ENCODE measurements at regions not wholly inside any gene's neighbourhood (a gene's known extent, or its start where the extent isn't known, plus 50 kb on each side); places are given as distances from the start of the nearest gene placed in this dataset.
"Not testable (repeated sequence)": the region's sequence is repeated elsewhere in the genome, so short reads cannot be mapped to it uniquely, and the experiment has no call there.

DNA sequence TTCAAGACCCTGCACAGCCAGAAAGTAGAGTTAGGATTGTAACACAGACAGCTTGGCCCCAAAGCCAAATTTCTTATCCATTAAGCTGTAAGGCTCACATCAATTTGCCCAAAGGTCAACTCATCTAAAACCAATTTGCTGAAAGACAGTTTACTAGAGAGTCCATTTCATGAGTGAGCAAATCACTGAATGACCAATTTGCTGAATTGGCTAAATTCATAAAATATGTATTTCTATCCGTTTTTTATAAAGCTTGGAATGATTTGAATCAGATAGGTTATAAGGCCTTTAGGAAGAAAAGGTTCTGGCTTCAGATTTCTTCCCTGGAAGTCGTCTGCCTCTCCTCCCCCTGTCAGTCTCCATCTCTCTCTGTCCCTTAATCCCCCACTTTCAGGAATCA, 168.1 kb downstream of the FCRL5 start:
- no peaks in the 10 kb centered on the region for H3K27me3 ChIP-seq (ENCODE audit: insufficient read depth, insufficient read length)
- no peaks in the 10 kb centered on the region for H3K9me3 ChIP-seq (ENCODE audit: insufficient read depth, low read length)
- no peak for DNase-seq (ENCODE audit: low read depth, low spot score)
- H3K36me3 ChIP-seq (ENCODE audit: insufficient read depth, insufficient read length, low read length), result no peaks in the 10 kb centered on the region
- TF ChIP-seq ZNF274 (IDR thresholded peaks at IDR 0.05; ENCODE audit: low read depth, low read length) (no peak), SUZ12 (IDR thresholded peaks at IDR 0.05; ENCODE audit: extremely low read depth, insufficient read depth, insufficient read length) (no peak), YY1 (IDR thresholded peaks at IDR 0.05; ENCODE audit: insufficient read depth, insufficient read length) (no peak)
- H3K9ac ChIP-seq (ENCODE audit: insufficient read length, low read depth), result no peak overlapping the region
- H3K4me1 ChIP-seq (ENCODE audit: insufficient read depth, insufficient read length), result no peaks in the 10 kb centered on the region
- no peak overlapping the region for H3K4me3 ChIP-seq (ENCODE audit: insufficient read length, low read depth)

GRCh38 chr1:157382351-157382750, 170.0 kb downstream of the FCRL5 start:
- no peaks in the 10 kb centered on the region for H3K36me3 ChIP-seq (ENCODE audit: insufficient read depth, insufficient read length, low read length)
- no peaks in the 10 kb centered on the region for H3K27me3 ChIP-seq (ENCODE audit: insufficient read depth, insufficient read length)
- DNase-seq (ENCODE audit: low read depth, low spot score), result no peak

GRCh38 chr1:157380523-157380922, 171.8 kb downstream of the FCRL5 start:
- Histone ChIP-seq H3K9ac (ENCODE audit: insufficient read length, low read depth) (no peak overlapping the region), H3K36me3 (ENCODE audit: insufficient read depth, insufficient read length, low read length) (no peaks in the 10 kb centered on the region), H3K9me3 (ENCODE audit: insufficient read depth, low read length) (no peaks in the 10 kb centered on the region), H3K4me3 (ENCODE audit: insufficient read length, low read depth) (no peak overlapping the region), H3K27me3 (ENCODE audit: insufficient read depth, insufficient read length) (no peaks in the 10 kb centered on the region), H3K4me1 (ENCODE audit: insufficient read depth, insufficient read length) (no peaks in the 10 kb centered on the region)
- DNase-seq (ENCODE audit: low read depth, low spot score), result no peak
- TF ChIP-seq ZNF274 (IDR thresholded peaks at IDR 0.05; ENCODE audit: low read depth, low read length), result no peak
- TF ChIP-seq YY1 (IDR thresholded peaks at IDR 0.05; ENCODE audit: insufficient read depth, insufficient read length), result no peak
- TF ChIP-seq SUZ12 (IDR thresholded peaks at IDR 0.05; ENCODE audit: extremely low read depth, insufficient read depth, insufficient read length), result no peak

More at GRCh38 chr1:157382351-157382750, 170.0 kb downstream of the FCRL5 start:
- H3K9me3 ChIP-seq (ENCODE audit: insufficient read depth, low read length), result no peaks in the 10 kb centered on the region
- no peaks in the 10 kb centered on the region for H3K4me1 ChIP-seq (ENCODE audit: insufficient read depth, insufficient read length)
- TF ChIP-seq SUZ12 (IDR thresholded peaks at IDR 0.05; ENCODE audit: extremely low read depth, insufficient read depth, insufficient read length) (no peak), ZNF274 (IDR thresholded peaks at IDR 0.05; ENCODE audit: low read depth, low read length) (no peak), YY1 (IDR thresholded peaks at IDR 0.05; ENCODE audit: insufficient read depth, insufficient read length) (no peak)
- no peak overlapping the region for H3K4me3 ChIP-seq (ENCODE audit: insufficient read length, low read depth)
- no peak overlapping the region for H3K9ac ChIP-seq (ENCODE audit: insufficient read length, low read depth)

DNA sequence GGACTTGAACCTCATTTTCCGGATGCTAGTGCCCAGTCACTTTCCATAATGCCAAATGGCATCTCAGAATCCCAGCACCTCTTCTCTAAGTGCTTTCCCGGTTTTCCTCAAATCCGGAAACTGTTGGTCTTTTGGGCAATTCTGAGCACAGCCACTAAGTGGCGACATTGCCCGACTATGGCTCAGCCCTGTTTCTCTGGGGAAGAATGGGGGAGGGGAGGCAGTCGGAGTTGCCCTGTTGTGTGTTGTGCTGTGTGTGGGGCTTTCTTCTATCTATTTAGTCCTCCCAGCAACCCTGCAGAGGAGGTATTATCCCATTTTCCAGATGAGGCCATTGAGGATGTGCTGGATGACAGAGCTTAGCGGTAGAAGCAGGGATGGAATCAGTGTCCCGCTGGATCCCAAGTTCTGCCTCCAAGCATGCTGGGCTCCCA, 175.0 kb downstream of the FCRL5 start:
- H3K9ac ChIP-seq (ENCODE audit: insufficient read length, low read depth); H3K36me3 ChIP-seq (ENCODE audit: insufficient read depth, insufficient read length, low read length); H3K9me3 ChIP-seq (ENCODE audit: insufficient read depth, low read length); H3K27me3 ChIP-seq (ENCODE audit: insufficient read depth, insufficient read length); H3K4me3 ChIP-seq (ENCODE audit: insufficient read length, low read depth); H3K4me1 ChIP-seq (ENCODE audit: insufficient read depth, insufficient read length): not testable (repeated sequence)
- DNase-seq (ENCODE audit: low read depth, low spot score), result peak; percentile 52

DNA sequence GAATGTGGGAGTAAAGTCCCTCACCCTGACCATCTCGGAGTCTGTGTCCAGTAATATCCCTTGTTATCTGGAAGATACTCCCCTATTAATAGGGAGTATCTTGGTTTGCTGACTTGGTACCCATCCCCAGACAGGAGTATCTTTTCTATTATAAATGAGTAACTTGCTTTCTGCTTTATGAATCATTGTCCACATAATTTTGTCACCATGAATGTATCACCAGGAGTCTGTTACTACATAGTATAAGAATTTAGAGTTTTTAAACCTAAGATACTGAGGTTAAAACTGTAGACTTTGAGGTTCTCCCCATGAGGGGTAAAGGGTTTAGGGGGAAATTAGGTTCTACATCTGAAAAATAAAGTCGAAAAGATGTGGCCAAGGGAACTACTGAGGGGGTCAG, 175.6 kb downstream of the FCRL5 start:
- Histone ChIP-seq H3K9ac (ENCODE audit: insufficient read length, low read depth) (no peak overlapping the region), H3K4me1 (ENCODE audit: insufficient read depth, insufficient read length) (no peaks in the 10 kb centered on the region), H3K36me3 (ENCODE audit: insufficient read depth, insufficient read length, low read length) (no peaks in the 10 kb centered on the region), H3K4me3 (ENCODE audit: insufficient read length, low read depth) (no peak overlapping the region), H3K9me3 (ENCODE audit: insufficient read depth, low read length) (no peaks in the 10 kb centered on the region), H3K27me3 (ENCODE audit: insufficient read depth, insufficient read length) (no peaks in the 10 kb centered on the region)
- no peak for DNase-seq (ENCODE audit: low read depth, low spot score)
- TF ChIP-seq ZNF274 (IDR thresholded peaks at IDR 0.05; ENCODE audit: low read depth, low read length), result no peak
- no peak for TF ChIP-seq SUZ12 (IDR thresholded peaks at IDR 0.05; ENCODE audit: extremely low read depth, insufficient read depth, insufficient read length)

DNA sequence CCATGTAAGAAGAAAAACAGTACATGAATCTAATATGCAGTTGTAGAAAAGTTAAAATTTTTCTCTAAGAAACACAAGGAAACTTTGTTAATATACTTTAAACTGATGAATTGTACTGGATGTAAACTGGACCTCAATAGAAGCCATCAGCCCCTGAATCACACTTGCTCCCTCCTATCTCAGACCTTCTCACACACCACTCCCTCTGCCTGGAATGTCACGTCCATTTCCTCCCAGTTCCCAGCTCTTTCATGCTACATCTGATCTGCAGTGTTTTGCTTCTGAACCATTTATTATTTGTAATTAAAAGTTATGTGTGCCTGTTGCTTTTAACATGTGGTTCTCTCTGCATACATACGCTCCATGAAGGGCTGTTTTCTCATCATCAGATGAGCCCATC, 180.0 kb downstream of the FCRL5 start:
- DNase-seq (ENCODE audit: low read depth, low spot score); H3K9me3 ChIP-seq (ENCODE audit: insufficient read depth, low read length); H3K4me3 ChIP-seq (ENCODE audit: insufficient read length, low read depth); H3K27me3 ChIP-seq (ENCODE audit: insufficient read depth, insufficient read length); H3K36me3 ChIP-seq (ENCODE audit: insufficient read depth, insufficient read length, low read length); H3K9ac ChIP-seq (ENCODE audit: insufficient read length, low read depth); H3K4me1 ChIP-seq (ENCODE audit: insufficient read depth, insufficient read length): not testable (repeated sequence)

DNA sequence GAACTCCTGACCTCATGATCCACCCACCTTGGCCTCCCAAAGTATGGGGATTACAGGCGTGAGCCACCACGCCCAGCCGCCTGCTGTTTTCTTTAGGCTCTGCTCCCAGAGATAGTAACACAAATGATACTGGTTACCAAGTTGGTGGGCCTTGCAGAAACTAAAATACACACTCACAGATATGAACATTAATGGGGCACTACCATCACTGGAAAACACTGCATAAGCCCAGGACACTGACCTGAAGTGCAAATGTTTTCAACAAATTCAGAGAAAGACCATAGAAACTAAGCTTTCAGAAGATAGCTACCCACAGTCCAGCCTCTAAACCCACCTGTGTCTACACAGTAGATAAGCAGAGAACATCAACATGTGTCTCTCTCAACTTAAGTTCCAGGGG, 180.5 kb downstream of the FCRL5 start:
- H3K27me3 ChIP-seq (ENCODE audit: insufficient read depth, insufficient read length), result no peaks in the 10 kb centered on the region

GRCh38 chr1:157371221-157371620, 181.1 kb downstream of the FCRL5 start:
- no peaks in the 10 kb centered on the region for H3K9me3 ChIP-seq (ENCODE audit: insufficient read depth, low read length)
- TF ChIP-seq SUZ12 (IDR thresholded peaks at IDR 0.05; ENCODE audit: extremely low read depth, insufficient read depth, insufficient read length), result no peak
- no peak for TF ChIP-seq YY1 (IDR thresholded peaks at IDR 0.05; ENCODE audit: insufficient read depth, insufficient read length)
- no peak for TF ChIP-seq ZNF274 (IDR thresholded peaks at IDR 0.05; ENCODE audit: low read depth, low read length)
- DNase-seq (ENCODE audit: low read depth, low spot score), result no peak

More for the DNA sequence above, 180.5 kb downstream of the FCRL5 start:
- Histone ChIP-seq H3K9me3 (ENCODE audit: insufficient read depth, low read length) (no peaks in the 10 kb centered on the region), H3K4me3 (ENCODE audit: insufficient read length, low read depth) (no peak overlapping the region), H3K9ac (ENCODE audit: insufficient read length, low read depth) (no peak overlapping the region), H3K4me1 (ENCODE audit: insufficient read depth, insufficient read length) (no peaks in the 10 kb centered on the region), H3K36me3 (ENCODE audit: insufficient read depth, insufficient read length, low read length) (no peaks in the 10 kb centered on the region)
- TF ChIP-seq YY1 (IDR thresholded peaks at IDR 0.05; ENCODE audit: insufficient read depth, insufficient read length), result no peak
- TF ChIP-seq SUZ12 (IDR thresholded peaks at IDR 0.05; ENCODE audit: extremely low read depth, insufficient read depth, insufficient read length), result no peak
- TF ChIP-seq ZNF274 (IDR thresholded peaks at IDR 0.05; ENCODE audit: low read depth, low read length), result no peak
- no peak for DNase-seq (ENCODE audit: low read depth, low spot score)

More at GRCh38 chr1:157371221-157371620, 181.1 kb downstream of the FCRL5 start:
- Histone ChIP-seq H3K27me3 (ENCODE audit: insufficient read depth, insufficient read length) (no peaks in the 10 kb centered on the region), H3K36me3 (ENCODE audit: insufficient read depth, insufficient read length, low read length) (no peaks in the 10 kb centered on the region), H3K9ac (ENCODE audit: insufficient read length, low read depth) (no peak overlapping the region), H3K4me1 (ENCODE audit: insufficient read depth, insufficient read length) (no peaks in the 10 kb centered on the region), H3K4me3 (ENCODE audit: insufficient read length, low read depth) (no peak overlapping the region)
